GM19452 (cell line): ENCODE measurements at regions not wholly inside any gene's neighbourhood (a gene's known extent, or its start where the extent isn't known, plus 50 kb on each side); places are given as distances from the start of the nearest gene placed in this dataset.

Experiments used
- ATAC-seq: cut with Tn5 transposase; IDR thresholded peaks from one replicate; pipeline ENCODE4 v1.9.1; 2021; ENCODE audit not compliant: unreplicated experiment

DNA sequence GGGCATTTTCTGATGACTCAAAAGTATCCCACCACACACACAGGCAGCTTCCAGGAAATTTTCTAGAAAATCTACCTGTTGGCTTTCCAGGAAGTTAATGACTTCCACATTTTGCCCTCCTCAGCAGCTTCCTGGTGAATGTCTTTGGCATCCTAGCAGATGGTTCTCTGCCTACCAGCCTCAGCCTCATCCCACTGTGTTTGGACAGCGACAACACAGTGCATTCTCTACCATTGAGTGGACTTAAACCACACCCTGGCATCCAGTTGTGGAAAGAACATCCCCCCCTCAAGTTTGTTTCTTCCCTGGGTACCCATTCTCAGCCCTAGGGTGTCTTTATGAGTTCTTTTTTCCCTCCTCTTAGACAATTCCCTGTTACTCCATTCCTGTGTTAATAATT lies 50.8 kb upstream of the GADL1 start:
- no peak for ATAC-seq

- no peak for ATAC-seq
Observed at GRCh38 chr3:30948426-30948825, 54.0 kb upstream of the GADL1 start.

GRCh38 chr3:30951826-30952225 lies 57.4 kb upstream of the GADL1 start:
- no peak for ATAC-seq

DNA sequence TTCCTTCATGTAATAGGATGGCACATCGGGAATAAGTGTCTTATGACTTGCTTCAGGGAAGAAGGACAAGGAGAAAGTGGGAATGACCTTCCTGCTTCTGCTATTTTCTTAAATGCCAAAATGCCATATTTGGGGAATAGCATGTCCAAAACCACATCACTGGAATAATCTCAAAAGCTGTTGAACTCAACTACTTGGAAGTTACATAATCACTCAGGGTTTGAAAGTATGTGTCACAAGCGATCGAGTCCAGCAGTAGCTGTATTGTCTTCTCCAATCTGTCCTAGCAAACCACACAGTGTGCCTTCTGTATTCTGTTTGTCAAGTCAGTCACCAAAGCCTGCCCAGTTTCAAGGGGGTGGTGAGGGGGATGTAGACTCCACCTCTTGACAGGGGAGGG lies 58.3 kb upstream of the GADL1 start:
- no peak for ATAC-seq

GRCh38 chr3:30954426-30954825 lies 60.0 kb upstream of the GADL1 start:
- no peak for ATAC-seq

DNA sequence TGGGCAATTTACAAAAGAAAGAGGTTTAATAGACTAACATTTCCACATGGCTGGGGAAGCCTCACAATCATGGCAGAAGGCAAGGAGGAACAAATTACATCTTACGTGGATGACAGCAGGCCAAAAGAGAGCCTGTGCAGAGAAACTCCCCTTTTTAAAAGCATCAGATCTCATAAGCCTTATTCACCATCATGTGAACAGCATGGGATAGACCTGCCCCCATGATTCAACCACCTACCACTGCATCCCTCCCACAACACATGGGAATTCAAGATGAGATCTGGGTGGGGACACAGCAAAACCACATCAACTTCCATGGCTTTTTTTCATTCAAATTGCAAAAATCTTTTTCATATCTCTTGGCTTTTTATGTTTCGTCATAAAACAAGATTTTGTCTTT lies 67.6 kb upstream of the GADL1 start:
- no peak for ATAC-seq

DNA sequence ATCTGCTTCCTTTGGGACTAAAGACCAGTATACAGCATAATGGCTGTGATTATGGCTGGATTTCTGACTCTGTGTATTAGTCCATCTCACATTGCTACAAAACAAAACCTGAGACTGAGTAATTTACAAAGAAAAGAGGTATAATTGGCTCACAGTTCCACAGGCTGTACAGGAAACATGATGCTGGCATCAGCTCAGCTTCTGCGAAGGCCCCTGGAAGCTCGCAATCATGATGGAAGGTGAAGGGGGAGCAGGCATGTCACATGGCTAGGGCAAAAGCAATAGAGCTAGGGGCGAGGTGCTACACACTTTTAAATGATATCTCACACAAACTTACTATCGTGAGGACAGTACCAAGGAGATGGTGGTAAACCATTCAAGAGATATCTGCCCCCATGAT lies 68.0 kb upstream of the GADL1 start:
- no peak for ATAC-seq

GRCh38 chr3:30963223-30963722 lies 68.8 kb upstream of the GADL1 start:
- ATAC-seq = no peak

GRCh38 chr3:30964612-30965011 lies 70.2 kb upstream of the GADL1 start:
- peak; percentile 98 for ATAC-seq

DNA sequence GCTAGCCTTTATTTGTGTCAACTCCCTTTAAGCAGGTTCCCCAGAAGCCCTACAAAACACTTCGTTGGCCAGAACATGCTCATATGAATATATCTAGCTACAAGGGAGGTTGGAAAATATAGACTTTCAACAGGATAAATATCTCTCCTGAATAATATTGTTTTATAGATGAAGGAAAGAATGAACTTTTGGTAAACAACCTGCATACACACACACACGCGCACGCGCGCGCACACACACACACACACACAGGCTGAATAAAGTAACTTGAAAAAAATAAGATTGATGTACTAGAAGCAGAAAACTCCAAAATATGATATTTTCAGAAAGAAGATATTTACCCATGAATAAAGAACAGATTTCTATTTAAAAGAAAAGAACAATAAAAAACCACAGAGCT lies 72.4 kb upstream of the GADL1 start:
- no peak for ATAC-seq

DNA sequence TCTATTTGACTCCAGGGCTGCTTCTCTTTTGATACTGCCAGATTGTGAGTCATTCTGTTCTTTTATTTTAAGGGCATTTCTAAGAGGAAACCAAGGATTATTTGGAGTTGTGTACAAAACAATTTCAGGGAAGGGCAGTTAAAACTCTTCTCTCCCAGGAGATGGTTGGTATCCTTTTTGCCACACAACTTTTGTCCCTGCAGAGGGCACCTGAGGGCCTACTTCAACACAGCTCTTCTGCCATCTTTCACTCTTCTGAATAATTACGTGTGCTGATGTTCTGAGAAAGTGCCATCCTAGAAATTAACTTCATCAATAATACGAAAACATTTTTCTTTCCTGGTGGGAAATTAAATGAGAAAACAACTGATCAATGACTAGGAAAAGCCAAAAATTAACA lies 75.7 kb upstream of the GADL1 start:
- no peak for ATAC-seq

DNA sequence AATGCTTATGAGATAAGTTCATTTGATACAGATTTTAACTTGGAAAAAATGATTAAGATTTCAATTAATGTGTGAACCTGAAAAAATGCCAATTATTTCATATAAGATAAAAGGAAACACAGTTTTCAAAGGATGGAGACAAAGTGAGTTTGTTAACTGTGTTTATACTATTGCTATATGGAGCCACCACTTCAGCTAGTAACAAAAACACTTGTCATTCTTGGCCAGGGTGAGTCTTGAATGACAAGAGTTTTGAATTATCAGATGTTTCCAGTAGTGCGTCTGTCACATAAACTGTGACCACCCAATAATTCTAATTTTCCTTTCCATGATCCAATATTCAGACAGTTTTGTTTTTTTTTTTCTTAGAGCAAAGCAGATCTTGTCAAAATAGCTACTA lies 78.0 kb upstream of the GADL1 start:
- no peak for ATAC-seq

GRCh38 chr3:30974071-30974470 lies 79.6 kb upstream of the GADL1 start:
- ATAC-seq = no peak

GRCh38 chr3:30977592-30977991 lies 83.1 kb upstream of the GADL1 start:
- ATAC-seq = no peak

GRCh38 chr3:30980993-30981392 lies 86.5 kb upstream of the GADL1 start:
- ATAC-seq = no peak

- no peak for ATAC-seq
Observed at GRCh38 chr3:30982416-30983075, 88.1 kb upstream of the GADL1 start.

DNA sequence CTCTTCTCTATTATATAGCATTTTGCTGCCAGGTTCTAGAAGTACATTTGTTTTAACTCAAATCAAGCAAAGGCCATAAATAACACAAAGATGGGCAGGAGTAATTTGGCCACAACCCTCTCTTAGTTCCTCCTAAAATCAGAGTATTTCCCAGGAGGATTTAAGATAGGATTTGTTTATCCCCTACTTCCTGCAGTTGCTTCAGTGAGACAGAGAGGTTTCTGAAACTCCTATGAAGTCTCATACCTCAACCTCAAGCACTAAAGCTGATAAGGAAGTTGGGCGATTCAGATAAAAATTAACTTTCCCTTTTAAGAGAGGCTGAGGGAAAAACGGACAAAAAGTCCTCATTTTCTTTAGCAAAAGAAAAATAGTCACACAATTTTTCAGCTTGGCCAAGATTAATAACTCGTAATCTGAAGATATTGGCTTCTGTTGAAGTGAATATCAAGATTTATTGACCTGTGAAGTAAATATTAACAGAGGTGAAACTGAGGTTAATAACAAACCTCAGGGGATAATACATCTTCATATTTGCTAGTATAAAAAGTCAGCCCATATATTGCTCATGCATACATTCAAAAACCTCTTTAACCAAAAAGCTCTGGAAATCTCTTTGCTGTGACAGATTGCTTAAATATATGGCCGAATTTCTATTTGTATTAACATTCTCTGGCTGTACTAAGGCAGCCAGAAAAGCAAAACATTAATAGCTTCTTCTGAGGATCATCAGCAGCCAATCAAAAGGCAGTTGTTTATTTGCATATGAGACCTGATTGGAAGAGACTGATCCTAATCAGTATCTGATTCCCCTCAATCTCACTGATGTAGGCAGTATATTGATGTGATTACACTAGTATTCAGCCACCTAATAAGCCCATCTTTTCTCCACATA lies 90.6 kb upstream of the GADL1 start:
- peak; percentile 79 for ATAC-seq

DNA sequence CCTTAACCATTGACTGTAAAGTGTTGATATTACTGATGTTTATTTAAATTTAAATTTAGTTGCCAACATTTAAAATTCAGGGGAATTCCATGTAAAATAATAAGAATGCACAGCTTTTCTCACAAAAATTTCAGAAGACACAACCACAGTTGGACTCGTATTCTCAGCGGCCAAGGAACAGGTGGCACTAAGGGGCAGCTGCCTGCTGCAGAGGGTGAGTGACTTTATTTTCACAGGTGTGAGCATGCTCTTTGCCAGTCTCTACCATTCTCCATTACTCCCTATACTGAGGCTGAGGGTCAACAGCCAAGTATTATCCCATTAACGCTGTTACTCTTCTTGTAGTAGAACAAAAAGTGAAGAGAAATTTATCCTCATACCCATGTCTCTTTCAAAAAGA lies 92.1 kb upstream of the GADL1 start:
- no peak for ATAC-seq

- no peak for ATAC-seq
Observed at GRCh38 chr3:30988769-30989168, 94.3 kb upstream of the GADL1 start.

DNA sequence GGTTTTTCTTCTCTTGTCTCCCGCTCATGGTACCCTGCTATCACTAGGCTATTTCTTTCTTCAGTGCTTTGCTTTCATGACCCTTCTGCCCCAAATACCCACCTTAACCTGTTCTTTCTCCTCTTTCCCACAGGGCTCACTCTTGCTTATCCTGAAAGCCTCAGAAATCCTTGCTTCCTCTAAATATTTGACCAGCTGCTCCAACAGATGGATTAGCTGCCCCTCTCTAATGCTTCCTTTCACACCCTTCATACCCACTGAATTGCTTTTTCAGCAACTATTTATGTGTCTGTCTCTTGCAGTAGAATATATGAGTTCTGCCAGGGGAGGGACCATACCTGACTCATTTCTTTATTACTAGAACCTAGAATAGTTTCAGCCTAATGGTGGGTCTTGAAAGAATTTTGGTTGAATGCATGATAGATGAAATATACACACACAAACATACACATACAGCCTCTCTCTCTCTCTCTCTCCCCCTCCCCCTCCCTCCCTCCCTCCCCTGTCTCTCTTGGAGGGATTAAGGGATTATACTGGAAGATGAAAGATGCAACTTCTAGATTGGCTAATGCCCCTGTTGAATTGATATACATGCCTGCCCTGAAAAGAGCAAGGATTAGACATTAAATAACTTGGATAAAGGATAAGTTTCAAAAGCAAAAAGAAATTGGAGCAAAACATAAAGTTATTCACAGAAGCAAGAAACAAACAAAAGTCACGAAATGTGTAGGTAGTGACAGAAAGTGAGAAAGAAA lies 95.0 kb upstream of the GADL1 start:
- ATAC-seq = no peak

- no peak for ATAC-seq
Observed at GRCh38 chr3:30996467-30996866, 102.0 kb upstream of the GADL1 start.

GRCh38 chr3:31002730-31003129 lies 108.3 kb upstream of the GADL1 start:
- no peak for ATAC-seq
